Naive thymus-derived CD4-positive, alpha-beta T cell (primary cell): ENCODE measurements at regions not wholly inside any gene's neighbourhood (a gene's known extent, or its start where the extent isn't known, plus 50 kb on each side); places are given as distances from the start of the nearest gene placed in this dataset.
"Not testable (repeated sequence)": the region's sequence is repeated elsewhere in the genome, so short reads cannot be mapped to it uniquely, and the experiment has no call there.

ENCODE experiments used
- ATAC-seq: fragments of 150-1000 bp; cut with Tn5 transposase; 2 replicates; pipeline ENCODE4 v1.10.0; 2021; ENCODE audit warnings: mild to moderate bottlenecking, moderate library complexity
- CTCF ChIA-PET: fragments of 350-600 bp; sonication (Branson Sonifier 250); formaldehyde crosslinking; loops from one replicate; lab custom pipeline; 2021; ENCODE audit warnings: antibody characterized with exemption; lab: Charles Lee
- POLR2A ChIA-PET: fragments of 350-600 bp; sonication (Branson Sonifier 250); formaldehyde crosslinking; loops from one replicate; lab custom pipeline; 2021; ENCODE audit warnings: antibody characterized with exemption, inconsistent platforms; lab: Charles Lee
- DNase-seq, 9 donors: peaks; one replicate each; pipeline versions ENCODE4 v3.0.0 to v3.0.0-alpha.2; 2020 to 2022; ENCODE audit warnings: mixed read lengths in 1 of 9
- H3K27ac ChIP-seq: one replicate; pipeline ENCODE4 v1.7.0; 2013; ENCODE audit warnings: mild to moderate bottlenecking, low read depth, low read length, moderate library complexity
- H3K27me3 ChIP-seq, 2 donors: one replicate each; pipeline ENCODE4 v1.7.0; 2013; ENCODE audit warnings: low read length in 2 of 2, mild to moderate bottlenecking in 2 of 2, moderate library complexity in 2 of 2; ENCODE audit not compliant: control insufficient read depth in 2 of 2, insufficient read depth in 2 of 2
- H3K36me3 ChIP-seq, 3 experiments: 1 replicate in 2 of 3; 2 replicates in 1 of 3; pipeline ENCODE4 v1.7.0; 2013; ENCODE audit warnings: low read length in 3 of 3, mild to moderate bottlenecking in 3 of 3, moderate library complexity in 1 of 3; ENCODE audit not compliant: insufficient read depth in 3 of 3, control insufficient read depth in 2 of 3
- H3K4me1 ChIP-seq, 2 donors: one replicate each; pipeline ENCODE4 v1.7.0; 2013; ENCODE audit warnings: low read length in 2 of 2, mild to moderate bottlenecking in 2 of 2, moderate library complexity in 1 of 2; ENCODE audit not compliant: control insufficient read depth in 2 of 2, insufficient read depth in 2 of 2
- H3K4me3 ChIP-seq: 2 replicates; pipeline ENCODE4 v1.7.0; 2013; ENCODE audit warnings: mild to moderate bottlenecking, low read length
- H3K9me3 ChIP-seq, 3 experiments: 1 replicate in 2 of 3; 2 replicates in 1 of 3; pipeline ENCODE4 v1.7.0; 2013; ENCODE audit warnings: low read length in 3 of 3; ENCODE audit not compliant: control insufficient read depth in 2 of 3
- H3K27ac Mint-ChIP-seq, 9 donors: one replicate each; pipeline ENCODE4 v1.8.0; 2020 to 2022; ENCODE audit warnings: mixed read lengths in 9 of 9, mild to moderate bottlenecking in 8 of 9, moderate library complexity in 5 of 9, inconsistent platforms in 2 of 9
- H3K27me3 Mint-ChIP-seq, 5 donors: one replicate each; pipeline ENCODE4 v1.8.0; 2021 to 2022; ENCODE audit warnings: mixed read lengths in 5 of 5, mild to moderate bottlenecking in 1 of 5
- H3K36me3 Mint-ChIP-seq, 5 donors: one replicate each; pipeline ENCODE4 v1.8.0; 2020 to 2022; ENCODE audit warnings: mixed read lengths in 5 of 5, mild to moderate bottlenecking in 3 of 5, inconsistent platforms in 1 of 5
- H3K4me1 Mint-ChIP-seq, 7 donors: one replicate each; pipeline ENCODE4 v1.8.0; 2020 to 2022; ENCODE audit warnings: mixed read lengths in 7 of 7, mild to moderate bottlenecking in 3 of 7, inconsistent platforms in 1 of 7
- H3K4me3 Mint-ChIP-seq, 10 donors: one replicate each; pipeline ENCODE4 v1.8.0; 2020 to 2022; ENCODE audit warnings: mild to moderate bottlenecking in 10 of 10, mixed read lengths in 10 of 10, moderate library complexity in 6 of 10, inconsistent platforms in 2 of 10
- H3K9me3 Mint-ChIP-seq, 11 donors: one replicate each; pipeline ENCODE4 v1.8.0; 2020 to 2022; ENCODE audit warnings: mixed read lengths in 11 of 11, mild to moderate bottlenecking in 4 of 11, inconsistent platforms in 1 of 11, moderate library complexity in 1 of 11
- intact Hi-C, 2 donors: fragments of 100-400 bp; cut with micrococcal nuclease; formaldehyde crosslinking; loops; one replicate each; pipeline ENCODE4 v1.15.1; 2023

- ATAC-seq (no peak), DNase-seq (no peak)
- Histone ChIP-seq H3K27me3 (no peaks in the 10 kb centered on the region), H3K4me3 (no peak overlapping the region), H3K27ac (no peak overlapping the region), H3K4me1 (no peaks in the 10 kb centered on the region), H3K36me3 (no peaks in the 10 kb centered on the region), H3K9me3 (no peaks in the 10 kb centered on the region)
- Mint-ChIP-seq H3K4me3 (no peak overlapping the region), H3K4me1 (no peaks in the 10 kb centered on the region), H3K36me3 (no peaks in the 10 kb centered on the region), H3K27me3 (no peaks in the 10 kb centered on the region), H3K9me3 (peaks cover 0 to 27% (median 10%) of the 10 kb centered on the region in 11 donors), H3K27ac (no peak overlapping the region)
- intact Hi-C loops = no loop called here
- POLR2A ChIA-PET = no interaction called here
- CTCF ChIA-PET = no interaction called here
Measured at GRCh38 chr17:71192848-71193247, 928.0 kb upstream of the SOX9 start.

- no peak for ATAC-seq
- Mint-ChIP-seq H3K36me3 (no peaks in the 10 kb centered on the region), H3K4me3 (no peak overlapping the region), H3K4me1 (no peaks in the 10 kb centered on the region), H3K27ac (no peak overlapping the region), H3K9me3 (peaks cover 0 to 20% (median 6%) of the 10 kb centered on the region in 11 donors), H3K27me3 (no peaks in the 10 kb centered on the region)
- Histone ChIP-seq H3K36me3 (no peaks in the 10 kb centered on the region), H3K27ac (no peak overlapping the region), H3K27me3 (no peaks in the 10 kb centered on the region), H3K4me3 (no peak overlapping the region), H3K4me1 (no peaks in the 10 kb centered on the region), H3K9me3 (no peaks in the 10 kb centered on the region)
- ChIA-PET POLR2A (no interaction called here), CTCF (no interaction called here)
- intact Hi-C loops = no loop called here
- DNase-seq = no peak
Measured at GRCh38 chr17:71200597-71200996, 920.2 kb upstream of the SOX9 start.

GRCh38 chr17:71201639-71202038 lies 919.2 kb upstream of the SOX9 start:
- Histone ChIP-seq H3K36me3 (no peaks in the 10 kb centered on the region), H3K4me1 (no peaks in the 10 kb centered on the region), H3K9me3 (no peaks in the 10 kb centered on the region), H3K27me3 (no peaks in the 10 kb centered on the region), H3K27ac (no peak overlapping the region), H3K4me3 (no peak overlapping the region)
- no peak overlapping the region for H3K4me3 Mint-ChIP-seq
- ChIA-PET POLR2A (no interaction called here), CTCF (no interaction called here)
- no peaks in the 10 kb centered on the region for H3K4me1 Mint-ChIP-seq
- ATAC-seq = no peak
- DNase-seq = no peak
- H3K27ac Mint-ChIP-seq = no peak overlapping the region
- H3K9me3 Mint-ChIP-seq = peaks cover 0 to 16% (median 4%) of the 10 kb centered on the region in 11 donors
- intact Hi-C loops = no loop called here
- H3K27me3 Mint-ChIP-seq = no peaks in the 10 kb centered on the region
- no peaks in the 10 kb centered on the region for H3K36me3 Mint-ChIP-seq

- Mint-ChIP-seq H3K27me3 (no peaks in the 10 kb centered on the region), H3K4me1 (no peaks in the 10 kb centered on the region), H3K27ac (no peak overlapping the region), H3K9me3 (peaks cover 0 to 21% (median 0%) of the 10 kb centered on the region in 11 donors), H3K4me3 (no peak overlapping the region), H3K36me3 (no peaks in the 10 kb centered on the region)
- DNase-seq (no peak), ATAC-seq (no peak)
- Histone ChIP-seq H3K36me3 (no peaks in the 10 kb centered on the region), H3K27ac (no peak overlapping the region), H3K4me1 (no peaks in the 10 kb centered on the region), H3K4me3 (no peak overlapping the region), H3K9me3 (no peaks in the 10 kb centered on the region), H3K27me3 (no peaks in the 10 kb centered on the region)
- ChIA-PET POLR2A (no interaction called here), CTCF (no interaction called here)
- intact Hi-C loops = no loop called here
Measured at GRCh38 chr17:71202449-71202848, 918.4 kb upstream of the SOX9 start.

- Histone ChIP-seq H3K27me3 (no peaks in the 10 kb centered on the region), H3K9me3 (no peaks in the 10 kb centered on the region), H3K36me3 (no peaks in the 10 kb centered on the region), H3K4me1 (no peaks in the 10 kb centered on the region), H3K27ac (no peak overlapping the region), H3K4me3 (no peak overlapping the region)
- DNase-seq (no peak), ATAC-seq (no peak)
- Mint-ChIP-seq H3K27ac (no peak overlapping the region), H3K4me1 (no peaks in the 10 kb centered on the region), H3K4me3 (no peak overlapping the region), H3K36me3 (no peaks in the 10 kb centered on the region), H3K27me3 (no peaks in the 10 kb centered on the region), H3K9me3 (peaks cover 0 to 29% (median 5%) of the 10 kb centered on the region in 11 donors)
- CTCF ChIA-PET = no interaction called here
- POLR2A ChIA-PET = no interaction called here
- intact Hi-C loops = no loop called here
Measured at GRCh38 chr17:71203953-71204352, 916.9 kb upstream of the SOX9 start.

- H3K27ac Mint-ChIP-seq, H3K4me3 Mint-ChIP-seq, H3K4me1 Mint-ChIP-seq, POLR2A ChIA-PET, H3K36me3 Mint-ChIP-seq, DNase-seq, H3K27ac ChIP-seq, H3K27me3 Mint-ChIP-seq, H3K4me1 ChIP-seq, H3K27me3 ChIP-seq, H3K4me3 ChIP-seq, CTCF ChIA-PET, H3K36me3 ChIP-seq, ATAC-seq, intact Hi-C loops, H3K9me3 ChIP-seq: not testable (repeated sequence)
- H3K9me3 Mint-ChIP-seq = peaks cover 1 to 36% (median 8%) of the 10 kb centered on the region in 11 donors
Measured at GRCh38 chr17:71205951-71206350, 914.9 kb upstream of the SOX9 start.

GRCh38 chr17:71208111-71208704 lies 912.6 kb upstream of the SOX9 start:
- no peaks in the 10 kb centered on the region for H3K36me3 ChIP-seq
- intact Hi-C loops = no loop called here
- H3K4me3 Mint-ChIP-seq = no peak overlapping the region
- H3K36me3 Mint-ChIP-seq = no peaks in the 10 kb centered on the region
- peaks cover 3 to 45% (median 12%) of the 10 kb centered on the region in 11 donors for H3K9me3 Mint-ChIP-seq
- H3K27ac Mint-ChIP-seq = no peak overlapping the region
- ChIA-PET POLR2A (no interaction called here), CTCF (no interaction called here)
- no peak overlapping the region for H3K4me3 ChIP-seq
- H3K27ac ChIP-seq = no peak overlapping the region
- no peaks in the 10 kb centered on the region for H3K4me1 ChIP-seq
- no peaks in the 10 kb centered on the region for H3K9me3 ChIP-seq
- no peaks in the 10 kb centered on the region for H3K27me3 ChIP-seq
- H3K27me3 Mint-ChIP-seq = no peaks in the 10 kb centered on the region
- no peak for DNase-seq
- no peaks in the 10 kb centered on the region for H3K4me1 Mint-ChIP-seq
- ATAC-seq = no peak
